A549 (cell line): ENCODE measurements at regions not wholly inside any gene's neighbourhood (a gene's known extent, or its start where the extent isn't known, plus 50 kb on each side); places are given as distances from the start of the nearest gene placed in this dataset.
"Not testable (repeated sequence)": the region's sequence is repeated elsewhere in the genome, so short reads cannot be mapped to it uniquely, and the experiment has no call there.

ENCODE experiments used
- ATOH8 ChIP-seq: fragments of 250-450 bp; sonication (Bioruptor Pico); IDR thresholded peaks from 2 replicates; pipeline ENCODE4 v1.5.0; 2020; ENCODE audit warnings: low read depth, mild to moderate bottlenecking, moderate library complexity
- CBX8 ChIP-seq: fragments of 200-600 bp; sonication (generic); IDR thresholded peaks from 2 replicates; pipeline ENCODE4 v1.6.1; 2016
- CHD2 ChIP-seq: fragments of 150-350 bp; IDR thresholded peaks from 2 replicates; pipeline ENCODE4 v1.6.1; 2014; ENCODE audit warnings: low read length; ENCODE audit not compliant: partially characterized antibody
- CTCF ChIP-seq: fragments of >200 bp; sonication (Bioruptor Twin); formaldehyde crosslinking; IDR thresholded peaks from 3 replicates; pipeline ENCODE4 v1.5.1; 2016
- EP300 ChIP-seq, 2 experiments: fragments of >200 bp; sonication (Bioruptor Twin); formaldehyde crosslinking; IDR thresholded peaks; 2 replicates in 1 of 2; 3 replicates in 1 of 2; pipeline ENCODE4 v1.6.1; 2016 to 2017
- HMGXB4 ChIP-seq: fragments of 250-450 bp; sonication (Bioruptor Pico); IDR thresholded peaks from 2 replicates; pipeline ENCODE4 v1.5.0; 2021; ENCODE audit warnings: mild to moderate bottlenecking, moderate library complexity, borderline replicate concordance
- JUN ChIP-seq, 2 experiments: fragments of >200 bp; sonication (Bioruptor Twin); formaldehyde crosslinking; IDR thresholded peaks; 2 replicates in 1 of 2; 3 replicates in 1 of 2; pipeline ENCODE4 v1.6.1; 2016 to 2017
- MAFK ChIP-seq: fragments of 450-650 bp; IDR thresholded peaks from 2 replicates; pipeline ENCODE4 v1.6.1; 2014; ENCODE audit not compliant: partially characterized antibody
- MAX ChIP-seq: IDR thresholded peaks from 2 replicates; pipeline ENCODE4 v1.6.1; 2012
- MYC ChIP-seq: IDR thresholded peaks from 2 replicates; pipeline ENCODE4 v1.6.1; 2012; ENCODE audit warnings: mild to moderate bottlenecking, inconsistent platforms, low read length, improper control_type of control experiment, borderline replicate concordance
- POLR2A ChIP-seq: IDR thresholded peaks from 2 replicates; pipeline ENCODE4 v1.6.1; 2012; ENCODE audit warnings: mild to moderate bottlenecking, low read length
- POLR2AphosphoS2 ChIP-seq: conservative IDR thresholded peaks from 2 replicates; pipeline ENCODE4 v1.6.1; 2012; ENCODE audit warnings: low read length, improper control_type of control experiment, inconsistent platforms
- REST ChIP-seq: fragments of 200-600 bp; sonication (generic); IDR thresholded peaks from 2 replicates; pipeline ENCODE4 v1.6.1; 2016; ENCODE audit warnings: antibody characterized with exemption, mild to moderate bottlenecking, moderate library complexity

GRCh38 chr12:131438493-131438835, 272.4 kb upstream of the SFSWAP start:
- not testable (repeated sequence) for TF ChIP-seq CTCF; CBX8; POLR2A; MAFK; POLR2AphosphoS2; MYC; ATOH8 (CRISPR knock-in tag); HMGXB4 (CRISPR knock-in tag); CHD2; MAX; JUN (IDR thresholded peaks at IDR 0.05); EP300 (IDR thresholded peaks at IDR 0.05); REST
